Midbrain (tissue), 1 donor: ENCODE measurements at regions not wholly inside any gene's neighbourhood (a gene's known extent, or its start where the extent isn't known, plus 50 kb on each side); places are given as distances from the start of the nearest gene placed in this dataset.
"Not testable (repeated sequence)": the region's sequence is repeated elsewhere in the genome, so short reads cannot be mapped to it uniquely, and the experiment has no call there.

Experiments
- DNase-seq: peaks from one replicate; lab custom pipeline; 2025; lab: John Stamatoyannopoulos, UW

- no peak for DNase-seq
Observed at GRCh38 chr1:90349510-90349909, 354.6 kb downstream of the ZNF326 start.

GRCh38 chr1:90348934-90349333 lies 354.0 kb downstream of the ZNF326 start:
- no peak for DNase-seq

- not testable (repeated sequence) for DNase-seq
Observed at GRCh38 chr1:90348459-90348858, 353.5 kb downstream of the ZNF326 start.

GRCh38 chr1:90347366-90347765 lies 352.5 kb downstream of the ZNF326 start:
- DNase-seq: peak; percentile 0

GRCh38 chr1:90346757-90347156 lies 351.8 kb downstream of the ZNF326 start:
- no peak for DNase-seq

GRCh38 chr1:90346349-90346748 lies 351.4 kb downstream of the ZNF326 start:
- no peak for DNase-seq

GRCh38 chr1:90344963-90345730 lies 350.2 kb downstream of the ZNF326 start:
- DNase-seq: no peak

GRCh38 chr1:90341516-90341915 lies 346.6 kb downstream of the ZNF326 start:
- no peak for DNase-seq

- no peak for DNase-seq
Observed at GRCh38 chr1:90340606-90341005, 345.7 kb downstream of the ZNF326 start.

GRCh38 chr1:90339811-90340210 lies 344.9 kb downstream of the ZNF326 start:
- no peak for DNase-seq

- DNase-seq: no peak
Observed at GRCh38 chr1:90336552-90337324, 341.8 kb downstream of the ZNF326 start.

- DNase-seq: no peak
Observed at GRCh38 chr1:90335558-90335957, 340.6 kb downstream of the ZNF326 start.

GRCh38 chr1:90334137-90334536 lies 339.2 kb downstream of the ZNF326 start:
- DNase-seq: no peak

- no peak for DNase-seq
Observed at GRCh38 chr1:90325168-90325567, 330.3 kb downstream of the ZNF326 start.

- no peak for DNase-seq
Observed at GRCh38 chr1:90322186-90322585, 327.3 kb downstream of the ZNF326 start.

GRCh38 chr1:90319918-90320317 lies 325.0 kb downstream of the ZNF326 start:
- DNase-seq: no peak

GRCh38 chr1:90318431-90318830 lies 323.5 kb downstream of the ZNF326 start:
- no peak for DNase-seq

- DNase-seq: no peak
Observed at GRCh38 chr1:90317628-90318027, 322.7 kb downstream of the ZNF326 start.

GRCh38 chr1:90314533-90314932 lies 319.6 kb downstream of the ZNF326 start:
- no peak for DNase-seq

- peak; percentile 20 for DNase-seq
Observed at GRCh38 chr1:90313778-90314177, 318.9 kb downstream of the ZNF326 start.

- no peak for DNase-seq
Observed at GRCh38 chr1:90309806-90310205, 314.9 kb downstream of the ZNF326 start.

GRCh38 chr1:90308421-90308820 lies 313.5 kb downstream of the ZNF326 start:
- DNase-seq: no peak

GRCh38 chr1:90305577-90305976 lies 310.7 kb downstream of the ZNF326 start:
- no peak for DNase-seq
